ENCODE measurements at regions not wholly inside any gene's neighbourhood (a gene's known extent, or its start where the extent isn't known, plus 50 kb on each side); places are given as distances from the start of the nearest gene placed in this dataset.

DNA sequence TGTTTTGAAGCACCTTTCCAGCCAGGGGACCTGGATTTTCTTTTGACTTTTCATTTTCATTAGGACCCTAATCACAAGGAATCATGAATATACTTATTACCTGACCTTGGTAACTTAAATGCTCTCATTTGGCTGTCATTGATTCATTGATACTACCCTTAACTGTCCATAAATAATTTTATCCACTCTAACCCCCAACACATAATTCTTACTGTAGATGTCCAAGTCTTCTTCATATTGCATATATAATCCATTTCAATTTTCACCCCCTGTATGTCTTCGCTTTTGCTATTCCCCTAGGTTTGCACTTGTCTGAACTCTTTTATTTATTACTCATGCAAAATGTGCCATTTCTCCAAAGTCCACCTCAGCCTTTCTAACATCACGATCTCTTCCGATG is 602.9 kb downstream of the MMUT start:
- H3K4me3 ChIP-seq (ENCODE audit: low read length) = no peak overlapping the region

DNA sequence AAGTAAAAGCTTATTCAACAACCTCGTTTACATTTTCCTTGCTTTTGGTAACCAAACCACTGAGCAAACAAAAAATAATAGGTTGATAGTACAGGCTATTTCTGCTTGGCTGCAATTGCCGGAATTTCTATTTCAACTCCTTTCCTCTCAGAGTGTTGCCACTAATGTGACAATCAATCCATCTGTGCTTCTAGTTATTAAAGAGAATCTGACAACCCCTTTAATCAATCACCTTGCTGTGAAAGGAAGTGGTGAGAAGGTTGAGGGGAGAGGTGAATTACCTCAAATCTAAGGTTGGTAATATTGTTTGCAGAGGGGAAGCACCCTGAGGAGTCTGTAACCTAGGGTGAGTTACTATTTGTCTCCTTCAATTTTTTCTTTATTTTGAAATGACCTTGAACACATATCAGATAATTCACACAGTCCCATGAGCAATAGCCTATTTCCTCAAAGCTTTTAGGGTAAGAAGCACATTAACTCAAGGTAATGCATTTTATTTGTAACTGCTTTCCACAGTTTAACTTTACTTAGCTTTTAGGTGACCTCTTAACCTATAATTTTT is 603.4 kb downstream of the MMUT start:
- no peak overlapping the region for H3K4me3 ChIP-seq (ENCODE audit: low read length)
- DNase-seq (ENCODE audit: low read depth, low spot score) = no peak

More for the DNA sequence above, 602.9 kb downstream of the MMUT start:
- no peak for DNase-seq (ENCODE audit: low read depth, low spot score)

GRCh38 chr6:48845219-48845618 is 617.8 kb downstream of the MMUT start:
- H3K4me3 ChIP-seq (ENCODE audit: low read length) = no peak overlapping the region
- no peak for DNase-seq (ENCODE audit: low read depth, low spot score)

GRCh38 chr6:48844696-48845095 is 618.4 kb downstream of the MMUT start:
- no peak for DNase-seq (ENCODE audit: low read depth, low spot score)
- no peak overlapping the region for H3K4me3 ChIP-seq (ENCODE audit: low read length)

DNA sequence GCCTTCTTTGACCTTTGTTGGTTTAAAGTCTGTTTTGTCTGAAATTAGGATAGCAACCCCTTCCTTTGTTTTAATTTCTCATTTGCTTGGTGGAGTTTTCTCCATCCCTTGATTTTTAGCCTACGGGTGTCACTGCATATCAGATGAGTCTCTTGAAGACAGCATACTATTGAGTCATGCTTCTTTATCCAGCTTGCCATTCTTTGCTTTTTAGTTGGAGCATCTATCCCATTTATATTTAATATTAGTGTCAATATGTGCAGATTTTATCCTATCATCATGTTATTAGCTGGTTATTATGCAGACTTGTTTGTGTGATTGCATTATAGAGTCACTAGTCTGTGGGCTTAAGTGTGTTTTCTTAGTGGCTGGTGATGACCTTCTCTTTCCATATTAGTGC is 622.2 kb downstream of the MMUT start:
- DNase-seq (ENCODE audit: low read depth, low spot score) = no peak
- no peak overlapping the region for H3K4me3 ChIP-seq (ENCODE audit: low read length)

DNA sequence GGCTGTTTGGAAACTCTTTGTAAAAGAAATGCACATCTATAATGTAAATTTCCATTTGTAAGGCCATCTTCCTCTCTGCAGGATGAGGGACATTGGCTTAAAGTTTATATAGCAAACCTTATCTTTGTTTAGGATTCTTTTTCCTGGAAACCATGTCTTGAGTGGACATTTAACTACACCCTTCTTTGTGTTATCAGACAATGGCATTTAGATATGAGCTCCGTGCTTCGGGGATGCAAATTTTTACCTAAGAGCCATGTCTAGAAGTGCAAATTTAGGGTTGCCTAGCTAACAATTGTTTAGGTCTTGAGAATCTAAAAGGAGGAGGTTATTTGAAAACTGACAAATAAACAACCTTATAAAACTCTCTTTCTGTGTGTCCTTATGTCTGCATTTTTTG is 623.8 kb downstream of the MMUT start:
- DNase-seq (ENCODE audit: low read depth, low spot score) = no peak
- no peak overlapping the region for H3K4me3 ChIP-seq (ENCODE audit: low read length)

GRCh38 chr6:48837744-48838143 is 625.3 kb downstream of the MMUT start:
- no peak overlapping the region for H3K4me3 ChIP-seq (ENCODE audit: low read length)
- no peak for DNase-seq (ENCODE audit: low read depth, low spot score)

DNA sequence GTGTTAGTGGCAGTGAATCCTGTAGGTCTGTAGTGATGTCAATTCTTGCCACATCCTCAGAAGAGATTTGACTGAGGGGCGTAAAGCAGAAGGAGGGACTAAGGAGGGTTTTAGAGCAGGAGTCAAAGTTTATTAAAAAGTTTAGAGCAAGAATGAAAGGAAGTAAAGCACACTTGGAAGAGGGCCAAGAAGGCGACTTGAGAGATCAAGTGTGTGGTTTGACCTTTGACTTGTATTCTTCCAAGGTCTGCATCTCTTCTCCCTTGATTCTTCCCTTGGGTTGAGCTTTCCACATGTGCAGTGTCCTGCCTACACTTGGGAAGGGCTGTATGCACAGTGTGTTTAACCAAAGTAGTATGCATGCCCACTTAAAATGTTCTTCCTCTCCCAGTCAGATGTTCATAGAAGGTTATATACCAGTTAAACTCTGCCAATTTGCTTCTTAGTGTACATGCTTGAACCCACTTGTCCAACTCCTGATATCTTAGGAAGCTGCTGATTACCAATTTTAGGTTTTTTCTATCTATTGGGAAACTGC is 627.6 kb downstream of the MMUT start:
- H3K4me3 ChIP-seq (ENCODE audit: low read length) = no peak overlapping the region
- DNase-seq (ENCODE audit: low read depth, low spot score) = no peak

GRCh38 chr6:48834706-48835105 is 628.3 kb downstream of the MMUT start:
- DNase-seq (ENCODE audit: low read depth, low spot score) = no peak
- H3K4me3 ChIP-seq (ENCODE audit: low read length) = no peak overlapping the region

DNA sequence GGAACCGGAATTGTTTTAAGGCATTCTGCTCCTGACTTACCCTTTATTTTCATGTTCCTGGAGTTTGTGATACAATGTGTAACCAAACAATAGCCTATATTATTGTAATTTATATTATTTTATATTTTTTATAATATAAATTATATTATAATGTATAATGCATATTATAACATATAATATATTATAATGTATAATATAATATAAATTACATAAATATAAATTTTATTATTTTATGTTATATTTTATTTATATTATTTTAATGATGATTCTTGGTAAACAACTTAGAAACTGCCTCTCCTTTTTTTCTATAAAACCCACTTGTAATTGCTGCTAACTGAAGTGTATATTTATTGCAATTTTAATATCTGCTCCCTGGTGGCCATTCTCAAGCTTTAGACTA is 629.1 kb downstream of the MMUT start:
- no peak overlapping the region for H3K4me3 ChIP-seq (ENCODE audit: low read length)
- no peak for DNase-seq (ENCODE audit: low read depth, low spot score)

DNA sequence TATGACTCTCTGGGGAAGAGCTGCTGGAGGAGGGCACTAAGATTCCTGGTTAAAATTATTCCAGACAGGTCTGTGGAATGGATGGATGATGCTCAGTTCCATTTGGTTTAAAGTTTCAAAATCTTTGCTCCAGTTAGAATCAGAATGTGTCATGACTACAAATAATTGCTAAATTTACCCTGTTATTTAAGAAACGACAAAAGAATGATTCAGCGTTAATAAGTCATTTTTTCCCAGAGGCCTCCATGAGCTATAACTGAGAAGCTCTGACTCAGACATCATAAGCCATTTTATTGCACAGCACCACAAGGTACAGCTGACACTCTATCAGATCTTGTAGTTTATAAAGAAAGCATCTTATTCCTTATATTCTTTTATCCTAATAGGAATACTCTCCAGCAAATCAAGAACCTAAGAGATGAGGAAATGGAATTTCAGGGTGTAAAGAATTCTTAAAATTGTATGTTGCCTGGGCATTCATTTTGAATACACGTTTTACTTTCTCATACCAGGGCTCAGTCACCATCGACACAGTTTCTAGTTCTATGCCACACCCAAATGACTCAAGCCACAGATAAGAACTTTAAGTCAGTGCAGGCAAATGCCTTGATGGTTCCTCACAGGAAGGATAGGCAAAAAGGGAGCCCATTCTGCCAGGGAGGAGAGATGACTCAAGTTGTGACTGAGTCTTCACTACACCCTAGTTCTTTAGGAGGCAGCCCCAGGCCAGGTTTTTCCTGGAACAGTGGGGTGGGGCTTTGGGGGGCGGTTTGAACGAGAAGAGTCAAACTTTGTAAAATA is 636.0 kb downstream of the MMUT start:
- no peak overlapping the region for H3K4me3 ChIP-seq (ENCODE audit: low read length)
- DNase-seq (ENCODE audit: low read depth, low spot score) = no peak

- H3K4me3 ChIP-seq (ENCODE audit: low read length) = no peak overlapping the region
- no peak for DNase-seq (ENCODE audit: low read depth, low spot score)
Observed at GRCh38 chr6:48826152-48826515, 636.9 kb downstream of the MMUT start.

- no peak for DNase-seq (ENCODE audit: low read depth, low spot score)
- no peak overlapping the region for H3K4me3 ChIP-seq (ENCODE audit: low read length)
Observed at GRCh38 chr6:48825501-48826151, 637.4 kb downstream of the MMUT start.

DNA sequence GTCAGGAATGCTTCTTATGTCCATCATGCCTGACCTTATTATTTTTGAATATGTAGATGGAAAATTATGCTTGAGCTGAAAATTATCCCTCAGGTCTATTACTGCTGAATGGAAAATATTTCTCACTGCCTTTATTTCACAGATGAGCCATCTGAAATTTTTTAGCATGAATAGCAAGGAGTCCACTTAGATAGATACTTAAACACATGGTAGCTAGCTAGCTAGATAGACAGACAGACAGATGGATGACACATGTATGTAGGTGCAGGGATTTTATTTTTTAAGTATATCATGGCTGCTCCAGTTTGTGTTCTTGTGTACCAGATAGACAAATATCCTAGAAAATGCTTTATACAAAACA is 645.0 kb downstream of the MMUT start:
- H3K4me3 ChIP-seq (ENCODE audit: low read length) = no peak overlapping the region
- no peak for DNase-seq (ENCODE audit: low read depth, low spot score)

- no peak for DNase-seq (ENCODE audit: low read depth, low spot score)
- H3K4me3 ChIP-seq (ENCODE audit: low read length) = no peak overlapping the region
Observed at GRCh38 chr6:48817333-48818051, 645.6 kb downstream of the MMUT start.

DNA sequence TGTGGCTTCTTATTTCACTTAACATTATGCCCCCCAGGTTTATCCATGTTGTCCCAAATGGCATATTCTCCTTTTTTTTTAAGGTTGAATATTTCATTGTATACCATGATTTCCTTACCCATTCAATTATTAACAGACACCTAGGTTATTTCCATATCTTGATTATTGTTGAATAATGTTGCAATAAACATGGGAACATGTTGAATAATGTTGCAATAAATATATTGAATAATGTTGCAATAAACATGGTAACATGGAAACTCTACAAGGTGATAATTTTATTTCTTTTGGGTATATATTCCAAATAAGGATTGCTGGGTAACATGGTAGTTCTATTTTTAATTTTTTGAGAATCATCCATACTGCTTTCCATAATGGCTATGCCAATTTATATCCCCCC is 648.1 kb downstream of the MMUT start:
- H3K4me3 ChIP-seq (ENCODE audit: low read length) = no peak overlapping the region
- DNase-seq (ENCODE audit: low read depth, low spot score) = no peak

DNA sequence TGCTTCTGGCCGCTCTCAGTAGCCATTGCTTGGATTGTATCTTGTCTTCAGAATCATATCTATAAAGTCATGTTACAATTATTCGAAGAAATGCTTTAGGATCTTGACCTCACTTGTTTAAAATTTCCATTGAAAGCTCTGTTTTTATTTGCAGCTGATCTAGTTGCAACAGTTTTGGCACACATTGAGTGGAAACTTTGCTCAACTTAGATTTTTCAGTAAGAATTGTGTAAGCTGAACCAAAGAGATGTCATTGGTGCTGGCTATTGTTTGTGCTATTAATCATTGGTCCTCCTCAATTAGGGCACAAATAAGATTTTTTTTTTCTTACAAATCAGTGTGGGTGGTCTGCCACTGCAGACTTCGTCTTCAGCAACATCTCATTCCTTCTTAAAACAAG is 649.2 kb downstream of the MMUT start:
- H3K4me3 ChIP-seq (ENCODE audit: low read length) = no peak overlapping the region
- DNase-seq (ENCODE audit: low read depth, low spot score) = no peak

- no peak for DNase-seq (ENCODE audit: low read depth, low spot score)
- H3K4me3 ChIP-seq (ENCODE audit: low read length) = no peak overlapping the region
Observed at GRCh38 chr6:48809700-48810099, 653.4 kb downstream of the MMUT start.

DNA sequence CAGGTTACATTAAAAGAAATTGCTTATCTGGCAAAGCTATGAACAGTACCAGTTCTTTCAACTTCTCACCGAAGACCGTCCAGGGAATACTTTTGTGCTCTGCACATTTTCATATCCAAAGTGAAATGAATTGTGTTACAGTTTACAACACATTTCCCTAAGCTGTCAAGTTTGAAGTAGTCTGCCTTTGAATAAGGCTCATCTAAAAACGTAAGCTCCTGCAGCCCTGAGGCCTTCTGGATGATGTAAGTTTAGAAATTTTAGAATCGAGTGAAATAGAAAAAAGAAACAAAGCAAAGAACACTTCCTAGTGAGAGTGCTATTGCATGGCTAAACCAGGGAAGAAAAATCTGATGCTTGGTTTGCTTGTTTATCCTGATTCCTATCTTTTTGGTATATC is 653.8 kb downstream of the MMUT start:
- no peak overlapping the region for H3K4me3 ChIP-seq (ENCODE audit: low read length)
- no peak for DNase-seq (ENCODE audit: low read depth, low spot score)

GRCh38 chr6:48798296-48798695 is 664.8 kb downstream of the MMUT start:
- no peak overlapping the region for H3K4me3 ChIP-seq (ENCODE audit: low read length)
- DNase-seq (ENCODE audit: low read depth, low spot score) = no peak

Data from Jurkat, Clone E6-1 (cell line).